NCI-H2227 (cell line): ENCODE measurements at regions not wholly inside any gene's neighbourhood (a gene's known extent, or its start where the extent isn't known, plus 50 kb on each side); places are given as distances from the start of the nearest gene placed in this dataset.
"Not testable (repeated sequence)": the region's sequence is repeated elsewhere in the genome, so short reads cannot be mapped to it uniquely, and the experiment has no call there.

ENCODE experiments used
- DNase-seq: peaks from one replicate; lab custom pipeline; 2025; ENCODE audit not compliant: unreplicated experiment; lab: John Stamatoyannopoulos, UW

GRCh38 chr17:77837072-77837471 lies 121.4 kb upstream of the TNRC6C start:
- not testable (repeated sequence) for DNase-seq

GRCh38 chr17:77837917-77838316 lies 120.6 kb upstream of the TNRC6C start:
- DNase-seq, result no peak

DNA sequence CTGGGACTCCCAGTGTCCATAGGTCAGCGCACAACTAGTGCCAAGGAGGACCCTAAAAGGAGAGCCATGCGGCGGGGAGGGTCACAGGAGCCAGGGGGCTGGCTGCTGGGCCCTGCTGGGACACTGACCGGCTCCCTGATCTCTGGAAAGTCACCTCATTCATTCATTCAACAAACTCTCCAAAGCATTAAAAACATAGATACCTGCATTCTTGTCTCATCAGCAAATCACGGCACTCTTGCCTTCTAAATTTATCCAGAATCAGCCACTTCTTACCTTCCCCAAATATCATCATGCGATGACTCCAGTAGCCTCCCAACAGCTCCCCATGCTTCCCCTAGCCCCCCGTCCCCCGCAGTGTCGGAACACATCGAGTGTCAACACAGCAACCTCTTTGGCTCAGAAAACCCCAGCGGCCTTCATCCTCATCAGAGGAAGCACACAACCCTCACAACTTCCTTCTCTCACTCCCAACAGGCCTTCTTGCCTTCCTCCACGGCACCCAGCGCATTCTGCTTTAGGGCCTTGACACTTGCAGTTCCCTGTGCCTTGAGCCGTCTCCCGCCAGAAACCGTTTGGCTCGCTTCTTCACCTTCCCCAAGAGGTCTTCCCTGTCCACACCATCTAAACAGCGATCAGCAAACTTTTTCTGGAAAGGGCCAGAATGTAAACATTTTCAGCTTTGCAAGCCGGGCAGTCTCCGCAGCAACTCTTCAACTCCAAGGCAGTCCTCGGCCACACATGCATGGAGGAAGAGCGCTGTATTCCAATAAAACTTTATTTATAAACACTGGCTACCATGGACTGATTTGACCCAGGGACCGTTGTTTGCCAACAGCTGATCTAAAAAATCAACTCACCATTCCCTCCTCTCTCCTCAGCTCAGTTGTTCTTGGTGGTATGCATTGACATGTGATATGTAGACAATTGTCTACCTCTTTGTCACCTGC lies 119.5 kb upstream of the TNRC6C start:
- no peak for DNase-seq

GRCh38 chr17:77839698-77840512 lies 118.6 kb upstream of the TNRC6C start:
- no peak for DNase-seq

GRCh38 chr17:77840513-77841165 lies 117.9 kb upstream of the TNRC6C start:
- DNase-seq, result no peak

DNA sequence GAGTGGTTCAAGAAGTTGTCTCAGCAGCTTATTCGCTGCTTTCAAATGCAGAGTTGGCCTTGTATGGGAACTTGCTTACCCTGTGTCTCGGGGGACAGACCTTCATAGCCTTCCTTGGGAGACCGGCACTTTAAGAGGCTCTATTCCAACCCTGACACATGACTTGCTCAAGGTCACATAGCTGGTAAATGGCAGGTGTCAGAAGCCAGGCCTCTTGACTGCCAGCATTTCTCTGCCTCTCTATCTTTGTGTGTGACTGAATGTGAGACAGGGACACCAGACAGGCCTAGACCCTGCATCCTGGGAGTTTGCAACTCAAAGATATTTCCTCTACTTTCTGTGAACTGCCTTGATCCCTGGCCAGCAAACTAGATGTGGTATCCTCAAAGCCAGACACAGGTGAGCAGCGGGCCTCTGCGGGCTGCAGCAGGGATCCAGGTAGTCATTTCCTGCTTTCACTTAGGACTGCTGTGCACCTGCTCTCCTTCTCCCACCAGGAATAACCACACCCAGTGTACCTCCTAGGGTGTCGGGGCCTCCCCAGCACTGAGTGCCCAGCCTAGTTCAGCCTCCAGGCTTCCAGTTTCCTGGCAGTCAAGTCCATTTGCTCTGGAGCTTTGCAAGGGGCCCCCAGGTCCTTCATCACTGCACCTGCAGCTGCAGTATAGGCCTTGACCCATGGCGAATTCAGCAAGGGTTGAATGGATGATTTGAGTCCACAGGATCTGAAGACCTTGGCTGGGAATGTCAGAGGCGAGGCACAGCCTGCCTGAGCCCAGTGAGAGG lies 116.6 kb upstream of the TNRC6C start:
- no peak for DNase-seq

GRCh38 chr17:77842528-77843147 lies 115.9 kb upstream of the TNRC6C start:
- no peak for DNase-seq

- DNase-seq, result not testable (repeated sequence)
These were observed 115.1 kb upstream of the TNRC6C start for GRCh38 chr17:77843255-77843895.

- no peak for DNase-seq
These were observed 114.6 kb upstream of the TNRC6C start for GRCh38 chr17:77843896-77844295.

GRCh38 chr17:77844681-77845080 lies 113.8 kb upstream of the TNRC6C start:
- DNase-seq, result no peak

DNA sequence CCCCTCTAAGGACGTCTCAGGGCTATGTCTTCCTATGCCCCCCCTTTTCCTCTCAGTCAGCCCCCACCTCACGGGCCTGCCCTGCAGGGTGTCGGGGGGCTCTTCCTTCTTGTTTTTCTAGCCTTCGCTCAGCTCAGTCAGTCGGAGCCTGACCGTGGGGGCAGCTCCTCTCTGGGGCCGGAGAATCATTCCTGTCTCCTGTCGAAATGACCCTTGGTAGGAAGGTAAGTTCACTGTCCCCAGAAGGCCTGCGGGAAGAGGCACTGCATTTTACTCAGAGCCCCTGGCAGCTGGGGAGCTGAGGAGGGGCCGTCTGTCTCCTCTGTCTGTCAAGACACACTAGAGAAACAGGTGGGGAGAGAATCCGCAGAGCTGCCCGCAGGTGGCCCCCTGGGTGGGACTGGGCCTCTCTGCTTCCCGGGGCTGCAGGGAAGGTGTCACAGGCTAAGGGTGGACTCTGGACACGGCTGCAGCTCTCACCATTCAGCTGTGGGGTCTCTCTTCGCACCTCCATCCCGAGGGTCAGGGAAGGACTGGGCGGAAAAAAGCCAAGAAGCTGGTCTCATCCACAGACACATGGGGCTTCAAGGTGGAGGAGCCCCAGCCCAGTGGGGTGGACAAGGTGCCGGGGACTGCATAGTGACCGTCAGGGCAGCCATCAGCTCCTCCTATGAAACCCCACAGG lies 112.8 kb upstream of the TNRC6C start:
- DNase-seq, result no peak

DNA sequence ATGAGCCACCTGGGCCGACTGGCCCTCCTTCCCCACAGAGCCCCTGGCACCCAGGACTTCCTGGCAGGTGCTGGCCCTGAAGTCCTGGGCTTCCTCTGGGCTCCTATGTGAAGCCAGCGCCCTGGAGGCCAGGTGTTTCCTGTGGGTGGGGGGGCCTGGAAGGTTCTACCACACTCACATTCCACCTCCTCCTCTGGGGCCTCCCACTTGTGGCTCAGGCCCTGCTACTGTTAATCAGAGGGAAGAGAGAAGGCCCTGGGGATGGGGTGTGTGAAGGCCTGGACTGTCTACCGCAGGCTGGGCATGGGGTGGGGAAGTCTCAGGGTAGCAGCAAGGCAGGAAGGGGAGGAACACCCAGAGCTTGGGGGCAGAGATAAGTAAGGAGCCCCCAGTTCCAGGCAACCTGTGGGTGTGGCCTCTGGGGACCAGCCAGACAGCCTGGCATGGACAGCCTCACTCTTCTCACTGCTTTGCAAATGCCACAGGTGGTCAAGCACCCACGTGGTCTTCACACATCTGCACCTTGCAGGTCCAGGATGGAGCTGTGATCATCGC lies 111.9 kb upstream of the TNRC6C start:
- no peak for DNase-seq

GRCh38 chr17:77847221-77848085 lies 111.0 kb upstream of the TNRC6C start:
- DNase-seq, result no peak

- no peak for DNase-seq
These were observed 110.2 kb upstream of the TNRC6C start for GRCh38 chr17:77848257-77848656.

- DNase-seq, result no peak
These were observed 109.3 kb upstream of the TNRC6C start for GRCh38 chr17:77849239-77849638.

DNA sequence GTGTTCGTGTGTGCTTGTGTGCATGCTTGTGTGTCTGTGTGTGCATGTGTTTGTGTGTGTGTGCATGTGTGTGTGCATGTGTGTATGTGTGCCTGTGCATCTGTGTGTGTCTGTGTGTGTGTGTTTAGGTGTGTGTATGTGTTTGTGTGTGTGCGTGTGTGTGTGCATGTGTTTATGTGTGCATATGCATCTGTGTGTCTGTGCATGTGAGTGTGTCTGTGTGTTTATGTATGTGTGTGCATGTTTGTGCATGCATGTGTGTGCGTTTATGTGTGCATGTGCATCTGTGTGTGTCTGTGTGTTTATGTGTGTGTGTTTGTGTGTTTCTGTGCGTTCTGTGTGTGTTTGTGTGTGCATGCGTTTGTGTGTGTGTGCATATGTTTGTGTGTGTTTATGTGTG lies 106.6 kb upstream of the TNRC6C start:
- DNase-seq, result no peak

DNA sequence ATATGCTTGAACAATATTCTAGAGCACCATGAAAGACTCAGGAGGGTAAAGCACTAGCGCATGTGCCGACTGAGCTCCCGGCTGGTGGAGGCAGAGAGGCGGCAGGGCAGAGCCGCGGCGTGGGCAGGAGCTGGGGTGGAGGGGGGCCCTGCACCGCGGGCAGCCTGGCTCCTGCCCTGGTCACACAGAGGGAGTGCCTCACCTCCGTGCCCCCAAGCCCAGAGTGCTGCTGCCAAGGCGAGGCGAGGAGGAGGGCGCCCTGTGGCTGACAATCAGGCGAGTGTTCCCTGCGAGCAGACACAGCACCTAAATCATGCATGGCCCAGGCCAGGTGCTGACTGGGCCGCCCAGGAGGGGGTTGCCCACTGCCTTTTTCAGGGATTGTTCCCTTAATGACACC lies 105.8 kb upstream of the TNRC6C start:
- no peak for DNase-seq
